Astrocyte (in vitro differentiated cells and primary cell): ENCODE measurements at regions not wholly inside any gene's neighbourhood (a gene's known extent, or its start where the extent isn't known, plus 50 kb on each side); places are given as distances from the start of the nearest gene placed in this dataset.

Experiments used
- DNase-seq: peaks from one replicate; pipeline ENCODE4 v3.0.0-alpha.2; 2010; ENCODE audit warnings: low read depth
- FAIRE-seq: peaks from 2 replicates; lab custom pipeline; 2011; peaks lifted over from hg19 to GRCh38; lab: Jason Lieb, UNC
- H2AFZ ChIP-seq: 2 replicates; pipeline ENCODE4 v1.6.0; 2012; ENCODE audit warnings: low read depth, low read length, inconsistent platforms
- H3K27ac ChIP-seq: 2 replicates; pipeline ENCODE4 v1.5.1; 2011; ENCODE audit warnings: low read depth, low read length, inconsistent platforms
- H3K27me3 ChIP-seq: 2 replicates; pipeline ENCODE4 v1.6.0; 2011; ENCODE audit warnings: low read length, inconsistent platforms; ENCODE audit not compliant: insufficient read depth
- H3K36me3 ChIP-seq: 2 replicates; pipeline ENCODE4 v1.5.1; 2011; ENCODE audit warnings: low read length, inconsistent platforms; ENCODE audit not compliant: insufficient read depth
- H3K4me1 ChIP-seq: 2 replicates; pipeline ENCODE4 v1.5.1; 2011; ENCODE audit warnings: low read length, inconsistent platforms; ENCODE audit not compliant: insufficient read depth
- H3K4me2 ChIP-seq: 2 replicates; pipeline ENCODE4 v1.6.0; 2012; ENCODE audit warnings: low read length, inconsistent platforms
- H3K4me3 ChIP-seq: 2 replicates; pipeline ENCODE4 v1.5.1; 2011; ENCODE audit warnings: low read depth, mild to moderate bottlenecking, low read length, inconsistent platforms; ENCODE audit not compliant: insufficient read depth
- H3K79me2 ChIP-seq: 2 replicates; pipeline ENCODE4 v1.6.0; 2012; ENCODE audit warnings: mild to moderate bottlenecking, low read length, inconsistent platforms; ENCODE audit not compliant: insufficient read depth
- H3K9ac ChIP-seq: 2 replicates; pipeline ENCODE4 v1.6.0; 2012; ENCODE audit warnings: mild to moderate bottlenecking, low read length, inconsistent platforms
- H3K9me3 ChIP-seq: 2 replicates; pipeline ENCODE4 v1.5.1; 2012; ENCODE audit warnings: low read depth, mild to moderate bottlenecking, low read length, inconsistent platforms; ENCODE audit not compliant: insufficient read depth
- H4K20me1 ChIP-seq: 2 replicates; pipeline ENCODE4 v1.6.0; 2012; ENCODE audit warnings: low read length, inconsistent platforms; ENCODE audit not compliant: insufficient read depth
- H3K27ac Mint-ChIP-seq: one replicate; pipeline ENCODE4 v1.8.0; 2021; ENCODE audit warnings: mild to moderate bottlenecking, mixed read lengths; ENCODE audit not compliant: unreplicated experiment
- H3K27me3 Mint-ChIP-seq: one replicate; pipeline ENCODE4 v1.8.0; 2021; ENCODE audit warnings: low read depth, mixed read lengths; ENCODE audit not compliant: unreplicated experiment
- H3K36me3 Mint-ChIP-seq: one replicate; pipeline ENCODE4 v1.8.0; 2021; ENCODE audit warnings: low read depth, mixed read lengths; ENCODE audit not compliant: unreplicated experiment
- H3K4me1 Mint-ChIP-seq: one replicate; pipeline ENCODE4 v1.8.0; 2021; ENCODE audit warnings: low read depth, mixed read lengths; ENCODE audit not compliant: unreplicated experiment
- H3K4me3 Mint-ChIP-seq: one replicate; pipeline ENCODE4 v1.8.0; 2021; ENCODE audit warnings: mild to moderate bottlenecking, moderate library complexity, mixed read lengths; ENCODE audit not compliant: unreplicated experiment
- H3K9me3 Mint-ChIP-seq: one replicate; pipeline ENCODE4 v1.8.0; 2021; ENCODE audit warnings: mild to moderate bottlenecking, mixed read lengths; ENCODE audit not compliant: unreplicated experiment
- EZH2 ChIP-seq: IDR thresholded peaks from 2 replicates; pipeline ENCODE4 v1.6.1; 2012; ENCODE audit warnings: mild to moderate bottlenecking, low read length, inconsistent platforms; ENCODE audit not compliant: insufficient read depth
- TF ChIP-seq, protein P1 (sequence below): IDR thresholded peaks from 2 replicates; pipeline ENCODE4 v1.5.1; 2011; ENCODE audit warnings: low read depth, mild to moderate bottlenecking, inconsistent platforms, low read length, moderate library complexity; ENCODE audit not compliant: insufficient read depth

GRCh38 chr11:79922641-79923040, 481.8 kb upstream of the TENM4 start:
- no peak for DNase-seq
- no peak for FAIRE-seq
- Histone ChIP-seq H2AFZ (no peak overlapping the region), H3K27ac (no peak overlapping the region), H3K27me3 (no peaks in the 10 kb centered on the region), H3K4me3 (no peak overlapping the region), H3K9ac (no peak overlapping the region), H3K79me2 (no peaks in the 10 kb centered on the region), H3K9me3 (no peaks in the 10 kb centered on the region), H3K36me3 (no peaks in the 10 kb centered on the region), H3K4me2 (no peak overlapping the region), H3K4me1 (no peaks in the 10 kb centered on the region), H4K20me1 (no peaks in the 10 kb centered on the region)
- TF ChIP-seq EZH2 = no peak
- TF ChIP-seq, protein P1, sequence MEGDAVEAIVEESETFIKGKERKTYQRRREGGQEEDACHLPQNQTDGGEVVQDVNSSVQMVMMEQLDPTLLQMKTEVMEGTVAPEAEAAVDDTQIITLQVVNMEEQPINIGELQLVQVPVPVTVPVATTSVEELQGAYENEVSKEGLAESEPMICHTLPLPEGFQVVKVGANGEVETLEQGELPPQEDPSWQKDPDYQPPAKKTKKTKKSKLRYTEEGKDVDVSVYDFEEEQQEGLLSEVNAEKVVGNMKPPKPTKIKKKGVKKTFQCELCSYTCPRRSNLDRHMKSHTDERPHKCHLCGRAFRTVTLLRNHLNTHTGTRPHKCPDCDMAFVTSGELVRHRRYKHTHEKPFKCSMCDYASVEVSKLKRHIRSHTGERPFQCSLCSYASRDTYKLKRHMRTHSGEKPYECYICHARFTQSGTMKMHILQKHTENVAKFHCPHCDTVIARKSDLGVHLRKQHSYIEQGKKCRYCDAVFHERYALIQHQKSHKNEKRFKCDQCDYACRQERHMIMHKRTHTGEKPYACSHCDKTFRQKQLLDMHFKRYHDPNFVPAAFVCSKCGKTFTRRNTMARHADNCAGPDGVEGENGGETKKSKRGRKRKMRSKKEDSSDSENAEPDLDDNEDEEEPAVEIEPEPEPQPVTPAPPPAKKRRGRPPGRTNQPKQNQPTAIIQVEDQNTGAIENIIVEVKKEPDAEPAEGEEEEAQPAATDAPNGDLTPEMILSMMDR = no peak
- no peaks in the 10 kb centered on the region for H3K4me1 Mint-ChIP-seq
- no peaks in the 10 kb centered on the region for H3K9me3 Mint-ChIP-seq
- no peaks in the 10 kb centered on the region for H3K36me3 Mint-ChIP-seq
- H3K27me3 Mint-ChIP-seq = no peaks in the 10 kb centered on the region
- no peak overlapping the region for H3K27ac Mint-ChIP-seq
- no peak overlapping the region for H3K4me3 Mint-ChIP-seq

DNA sequence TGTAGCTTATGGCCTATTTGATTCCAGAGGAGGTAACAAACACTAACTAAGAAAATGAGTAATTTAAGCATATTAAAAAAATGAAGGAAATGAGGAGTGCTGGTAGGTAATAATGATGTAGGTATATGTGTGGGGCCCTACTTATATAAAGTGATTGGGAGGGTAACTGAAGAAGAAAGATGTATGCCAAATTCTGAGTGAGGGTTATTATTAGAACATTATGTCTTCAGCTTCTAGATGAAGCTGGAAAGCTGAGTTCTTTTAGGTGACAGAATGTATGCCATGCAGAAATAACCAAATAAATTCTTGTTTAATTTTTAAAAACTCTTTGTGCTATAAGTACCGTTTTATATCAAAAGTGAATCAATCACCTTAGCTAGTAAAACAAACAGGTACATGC, 479.6 kb upstream of the TENM4 start:
- H3K27ac ChIP-seq = no peak overlapping the region
- H3K36me3 ChIP-seq = no peaks in the 10 kb centered on the region
- TF ChIP-seq, protein P1 = no peak
- TF ChIP-seq EZH2 = no peak
- no peak overlapping the region for H3K4me2 ChIP-seq
- H4K20me1 ChIP-seq = no peaks in the 10 kb centered on the region
- no peak for FAIRE-seq
- H3K4me1 ChIP-seq = no peaks in the 10 kb centered on the region
- H3K4me3 ChIP-seq = no peak overlapping the region
- H3K9me3 Mint-ChIP-seq = no peaks in the 10 kb centered on the region
- H3K79me2 ChIP-seq = no peaks in the 10 kb centered on the region
- no peaks in the 10 kb centered on the region for H3K9me3 ChIP-seq
- no peak overlapping the region for H3K9ac ChIP-seq
- no peak overlapping the region for H3K4me3 Mint-ChIP-seq
- no peak overlapping the region for H2AFZ ChIP-seq
- no peaks in the 10 kb centered on the region for H3K27me3 ChIP-seq
- no peaks in the 10 kb centered on the region for H3K36me3 Mint-ChIP-seq
- DNase-seq = no peak
- no peaks in the 10 kb centered on the region for H3K27me3 Mint-ChIP-seq
- H3K4me1 Mint-ChIP-seq = no peaks in the 10 kb centered on the region
- H3K27ac Mint-ChIP-seq = no peak overlapping the region

GRCh38 chr11:79919350-79919749, 478.5 kb upstream of the TENM4 start:
- TF ChIP-seq, protein P1 = no peak
- no peak for TF ChIP-seq EZH2
- Histone ChIP-seq H3K9me3 (no peaks in the 10 kb centered on the region), H3K4me3 (no peak overlapping the region), H2AFZ (no peak overlapping the region), H3K79me2 (no peaks in the 10 kb centered on the region), H3K27ac (no peak overlapping the region), H4K20me1 (no peaks in the 10 kb centered on the region), H3K27me3 (no peaks in the 10 kb centered on the region), H3K36me3 (no peaks in the 10 kb centered on the region), H3K9ac (no peak overlapping the region), H3K4me1 (no peaks in the 10 kb centered on the region), H3K4me2 (no peak overlapping the region)
- no peak for FAIRE-seq
- H3K27ac Mint-ChIP-seq = no peak overlapping the region
- no peak overlapping the region for H3K4me3 Mint-ChIP-seq
- no peaks in the 10 kb centered on the region for H3K27me3 Mint-ChIP-seq
- H3K4me1 Mint-ChIP-seq = no peaks in the 10 kb centered on the region
- no peaks in the 10 kb centered on the region for H3K9me3 Mint-ChIP-seq
- H3K36me3 Mint-ChIP-seq = no peaks in the 10 kb centered on the region
- DNase-seq = no peak
